GM10266 (cell line): ENCODE measurements at regions not wholly inside any gene's neighbourhood (a gene's known extent, or its start where the extent isn't known, plus 50 kb on each side); places are given as distances from the start of the nearest gene placed in this dataset.
"Not testable (repeated sequence)": the region's sequence is repeated elsewhere in the genome, so short reads cannot be mapped to it uniquely, and the experiment has no call there.

Experiments used
- DNase-seq: peaks from one replicate; pipeline ENCODE4 v3.0.0; 2012; ENCODE audit errors: extremely low spot score
- CTCF ChIP-seq: IDR thresholded peaks from 2 replicates; pipeline ENCODE4 v1.5.1; 2012; ENCODE audit warnings: mild to moderate bottlenecking, low read depth; ENCODE audit not compliant: control insufficient read depth, insufficient read depth; ENCODE audit errors: missing control alignments

GRCh38 chr14:106455026-106455425, 928.6 kb downstream of the TMEM121 start:
- no peak for DNase-seq
- TF ChIP-seq CTCF, result no peak

GRCh38 chr14:106459971-106460730, 933.8 kb downstream of the TMEM121 start:
- peak; percentile 53 for DNase-seq
- TF ChIP-seq CTCF, result peak; percentile 37

DNA sequence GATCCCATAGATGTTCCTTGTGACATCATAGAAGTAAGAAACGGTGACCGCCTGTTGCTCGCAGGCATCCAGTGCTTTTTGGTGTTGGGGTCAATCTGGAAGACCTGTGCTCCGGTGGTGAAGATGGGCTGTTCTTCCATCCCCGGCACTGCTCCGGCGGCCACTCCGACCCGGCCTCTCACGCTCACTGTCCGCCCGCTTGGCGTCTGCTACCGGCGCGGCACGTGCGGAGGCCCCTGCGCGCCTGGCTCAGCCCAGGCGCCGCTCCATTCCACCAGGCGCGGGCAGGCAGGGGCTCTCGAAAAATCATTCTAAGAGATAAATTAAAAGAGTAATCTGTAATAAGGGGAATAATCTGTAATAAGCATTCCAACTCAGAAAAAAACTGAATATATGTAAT, 934.5 kb downstream of the TMEM121 start:
- DNase-seq, result no peak
- TF ChIP-seq CTCF, result no peak

DNA sequence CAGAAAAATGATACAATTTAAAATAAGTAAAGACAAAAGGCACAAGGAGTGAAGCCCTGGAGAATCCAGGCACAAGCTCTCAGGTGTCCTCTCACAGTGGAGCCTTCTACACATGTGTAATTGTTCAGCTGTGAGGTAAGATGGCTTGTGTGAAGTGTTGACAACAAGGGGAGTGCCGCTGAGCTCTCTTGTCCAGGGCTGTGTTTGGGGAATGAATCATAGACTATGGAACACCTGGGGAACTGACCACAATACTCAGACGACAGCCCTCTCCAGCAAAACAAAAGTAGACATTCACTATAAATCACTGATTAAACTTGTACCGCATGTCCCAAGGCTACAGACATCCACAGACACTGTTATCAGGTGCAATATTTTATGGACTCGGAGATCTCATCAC, 940.1 kb downstream of the TMEM121 start:
- DNase-seq, result not testable (repeated sequence)

GRCh38 chr14:106468869-106469268, 942.5 kb downstream of the TMEM121 start:
- not testable (repeated sequence) for DNase-seq

DNA sequence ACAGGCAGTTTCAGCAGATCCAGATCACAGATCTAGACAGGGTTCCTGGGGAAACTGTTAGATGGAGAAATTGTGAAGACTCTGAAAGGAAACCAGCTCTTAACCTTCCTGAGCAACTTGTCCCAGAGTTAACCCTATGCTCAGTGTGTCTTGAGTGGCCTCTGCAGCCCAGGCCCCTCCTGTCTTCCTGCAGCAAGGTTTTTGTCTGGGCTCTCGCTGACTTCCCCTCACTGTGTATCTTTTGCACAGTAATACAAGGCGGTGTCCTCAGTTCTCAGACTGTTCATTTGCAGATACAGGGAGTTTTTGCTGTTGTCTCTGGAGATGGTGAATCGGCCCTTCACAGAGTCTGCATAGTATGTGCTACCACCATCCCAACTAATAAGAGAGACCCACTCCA, 943.6 kb downstream of the TMEM121 start:
- not testable (repeated sequence) for DNase-seq

GRCh38 chr14:106474261-106475028, 948.1 kb downstream of the TMEM121 start:
- not testable (repeated sequence) for DNase-seq

DNA sequence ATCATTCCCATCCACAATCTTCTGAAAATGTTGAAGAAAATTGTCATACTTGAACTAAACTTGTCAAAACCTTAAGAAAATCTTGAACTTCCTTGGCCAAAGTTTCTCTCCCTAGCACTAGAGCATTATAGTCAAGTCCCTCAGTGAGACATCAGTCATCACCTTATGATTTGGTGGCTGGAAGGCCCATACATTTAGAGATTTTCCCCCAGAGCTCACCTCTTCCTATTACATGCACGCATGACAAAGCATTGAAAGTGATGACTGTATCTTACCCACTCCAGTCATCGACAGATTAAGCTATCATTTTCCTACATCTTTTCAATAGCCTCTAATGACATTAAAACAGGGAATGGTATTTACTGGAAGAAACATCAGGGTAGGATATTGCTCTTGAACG, 948.8 kb downstream of the TMEM121 start:
- DNase-seq, result not testable (repeated sequence)

- not testable (repeated sequence) for DNase-seq
These were observed 951.2 kb downstream of the TMEM121 start for GRCh38 chr14:106477600-106477999.

GRCh38 chr14:106480287-106480686, 953.9 kb downstream of the TMEM121 start:
- DNase-seq, result not testable (repeated sequence)

DNA sequence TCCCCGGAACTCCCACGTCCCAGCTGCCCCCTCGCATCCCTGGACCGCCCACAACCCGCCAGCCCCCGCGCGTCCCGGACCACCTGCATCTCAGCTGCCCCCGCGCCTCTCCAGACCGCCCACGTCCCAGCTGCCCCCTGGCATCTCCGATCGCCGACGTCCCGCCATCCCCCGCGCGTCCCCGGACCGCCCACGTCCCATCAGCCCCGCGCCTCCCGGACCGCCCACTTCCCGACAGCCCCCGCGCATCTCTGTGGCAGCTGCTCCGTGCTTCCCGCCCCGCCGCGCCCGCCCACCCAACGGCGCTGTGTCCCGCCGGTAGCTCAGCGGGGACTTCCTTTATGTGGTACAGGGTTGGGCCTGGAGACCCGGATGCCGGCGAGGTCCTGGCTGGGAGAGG, 955.8 kb downstream of the TMEM121 start:
- not testable (repeated sequence) for DNase-seq

DNA sequence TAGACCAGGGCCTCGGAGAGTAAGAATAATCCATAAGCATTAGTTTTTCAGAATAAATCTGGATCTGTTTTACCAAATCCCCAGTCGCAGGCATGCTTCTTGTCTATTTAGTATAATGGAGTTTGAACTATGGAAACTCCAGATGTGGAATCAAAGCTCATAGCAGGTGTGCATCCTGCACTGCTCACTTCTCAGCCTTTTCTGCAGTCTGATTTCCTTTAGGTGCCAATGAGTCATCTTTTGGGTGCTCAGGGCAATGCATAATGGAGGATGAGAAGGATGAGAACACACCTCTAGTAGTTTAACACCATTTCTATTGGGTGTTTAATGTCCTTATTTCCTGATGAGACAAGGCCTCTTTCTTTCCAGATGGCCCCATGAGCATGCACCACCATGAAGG, 961.2 kb downstream of the TMEM121 start:
- TF ChIP-seq CTCF, result no peak
- DNase-seq, result no peak
